ENCODE measurements at regions not wholly inside any gene's neighbourhood (a gene's known extent, or its start where the extent isn't known, plus 50 kb on each side); places are given as distances from the start of the nearest gene placed in this dataset.
"Not testable (repeated sequence)": the region's sequence is repeated elsewhere in the genome, so short reads cannot be mapped to it uniquely, and the experiment has no call there.

DNA sequence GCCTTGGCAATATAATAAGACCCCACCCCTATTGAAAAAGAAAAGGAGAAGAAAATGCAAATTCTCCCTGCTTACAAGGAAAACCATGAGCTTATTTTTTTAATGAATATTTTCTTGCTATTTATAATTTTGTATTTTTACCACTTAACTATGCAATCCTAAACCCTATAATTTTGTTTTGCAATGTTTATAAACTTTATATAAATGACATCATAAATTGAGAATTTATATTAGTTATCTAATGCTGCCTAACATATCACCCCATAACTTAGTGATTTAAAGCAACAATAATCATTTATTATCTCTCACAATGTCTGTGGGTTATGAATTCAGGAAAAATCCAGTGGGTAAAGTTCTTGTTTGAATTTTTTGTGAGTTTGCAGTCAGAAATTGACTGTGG is 369.1 kb downstream of the TAF11L14 start:
- Mint-ChIP-seq H3K36me3 (ENCODE audit: low read depth) (no peaks in the 10 kb centered on the region), H3K9me3 (no peaks in the 10 kb centered on the region), H3K27me3 (ENCODE audit: insufficient read depth) (no peaks in the 10 kb centered on the region), H3K27ac (no peak overlapping the region), H3K4me3 (no peak overlapping the region), H3K4me1 (no peaks in the 10 kb centered on the region)
- DNase-seq, result no peak
- H3K27ac ChIP-seq (ENCODE audit: low read depth, low read length), result no peak overlapping the region
- H3K4me1 ChIP-seq (ENCODE audit: control insufficient read depth, insufficient read depth, low read length), result no peaks in the 10 kb centered on the region
- TF ChIP-seq, protein P1, sequence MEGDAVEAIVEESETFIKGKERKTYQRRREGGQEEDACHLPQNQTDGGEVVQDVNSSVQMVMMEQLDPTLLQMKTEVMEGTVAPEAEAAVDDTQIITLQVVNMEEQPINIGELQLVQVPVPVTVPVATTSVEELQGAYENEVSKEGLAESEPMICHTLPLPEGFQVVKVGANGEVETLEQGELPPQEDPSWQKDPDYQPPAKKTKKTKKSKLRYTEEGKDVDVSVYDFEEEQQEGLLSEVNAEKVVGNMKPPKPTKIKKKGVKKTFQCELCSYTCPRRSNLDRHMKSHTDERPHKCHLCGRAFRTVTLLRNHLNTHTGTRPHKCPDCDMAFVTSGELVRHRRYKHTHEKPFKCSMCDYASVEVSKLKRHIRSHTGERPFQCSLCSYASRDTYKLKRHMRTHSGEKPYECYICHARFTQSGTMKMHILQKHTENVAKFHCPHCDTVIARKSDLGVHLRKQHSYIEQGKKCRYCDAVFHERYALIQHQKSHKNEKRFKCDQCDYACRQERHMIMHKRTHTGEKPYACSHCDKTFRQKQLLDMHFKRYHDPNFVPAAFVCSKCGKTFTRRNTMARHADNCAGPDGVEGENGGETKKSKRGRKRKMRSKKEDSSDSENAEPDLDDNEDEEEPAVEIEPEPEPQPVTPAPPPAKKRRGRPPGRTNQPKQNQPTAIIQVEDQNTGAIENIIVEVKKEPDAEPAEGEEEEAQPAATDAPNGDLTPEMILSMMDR (conservative IDR thresholded peaks at IDR 0.05), result no peak
- H3K9me3 ChIP-seq (ENCODE audit: control insufficient read depth, low read length), result no peaks in the 10 kb centered on the region
- H3K27me3 ChIP-seq (ENCODE audit: control insufficient read depth, insufficient read depth, low read length, poor library complexity, severe bottlenecking), result no peaks in the 10 kb centered on the region
- no peaks in the 10 kb centered on the region for H3K36me3 ChIP-seq (ENCODE audit: control insufficient read depth, insufficient read depth, low read length)
- no peak overlapping the region for H3K4me3 ChIP-seq (ENCODE audit: low read length)
- H3K9ac ChIP-seq (ENCODE audit: extremely low read depth, low read length, poor library complexity, severe bottlenecking), result no peak overlapping the region

DNA sequence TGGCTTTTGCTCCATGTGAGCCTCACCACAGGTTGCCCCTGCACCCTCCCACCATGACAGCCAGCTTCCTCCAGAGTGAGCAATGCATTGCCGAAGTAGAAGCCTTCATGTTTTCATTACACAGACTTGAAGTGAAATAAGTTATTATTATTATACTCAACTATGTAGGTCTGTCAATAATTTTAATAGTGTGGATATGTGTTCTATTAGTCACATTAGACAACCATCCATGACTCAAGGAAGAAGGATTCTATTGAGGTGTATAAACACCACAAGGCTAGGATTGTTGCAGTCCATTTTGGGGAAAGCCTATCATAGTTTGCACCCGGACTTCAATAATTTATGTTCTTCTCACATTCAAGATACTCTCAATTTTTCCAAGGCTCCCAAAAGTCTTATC is 369.5 kb downstream of the TAF11L14 start:
- Histone ChIP-seq H3K27me3 (ENCODE audit: control insufficient read depth, insufficient read depth, low read length, poor library complexity, severe bottlenecking) (no peaks in the 10 kb centered on the region), H3K36me3 (ENCODE audit: control insufficient read depth, insufficient read depth, low read length) (no peaks in the 10 kb centered on the region), H3K9me3 (ENCODE audit: control insufficient read depth, low read length) (no peaks in the 10 kb centered on the region), H3K4me3 (ENCODE audit: low read length) (no peak overlapping the region), H3K4me1 (ENCODE audit: control insufficient read depth, insufficient read depth, low read length) (no peaks in the 10 kb centered on the region), H3K9ac (ENCODE audit: extremely low read depth, low read length, poor library complexity, severe bottlenecking) (no peak overlapping the region), H3K27ac (ENCODE audit: low read depth, low read length) (no peak overlapping the region)
- 90 to 100% methylated on average over 1 of the region's 2 CpGs for WGBS, 2 experiments (ENCODE audit: insufficient coverage in 1 of 2, insufficient read length in 1 of 2)
- no peaks in the 10 kb centered on the region for H3K27me3 Mint-ChIP-seq (ENCODE audit: insufficient read depth)
- no peaks in the 10 kb centered on the region for H3K36me3 Mint-ChIP-seq (ENCODE audit: low read depth)
- TF ChIP-seq, protein P1 (conservative IDR thresholded peaks at IDR 0.05), result no peak
- H3K4me3 Mint-ChIP-seq, result no peak overlapping the region
- no peak for DNase-seq
- H3K9me3 Mint-ChIP-seq, result no peaks in the 10 kb centered on the region
- H3K4me1 Mint-ChIP-seq, result no peaks in the 10 kb centered on the region
- no peak overlapping the region for H3K27ac Mint-ChIP-seq

DNA sequence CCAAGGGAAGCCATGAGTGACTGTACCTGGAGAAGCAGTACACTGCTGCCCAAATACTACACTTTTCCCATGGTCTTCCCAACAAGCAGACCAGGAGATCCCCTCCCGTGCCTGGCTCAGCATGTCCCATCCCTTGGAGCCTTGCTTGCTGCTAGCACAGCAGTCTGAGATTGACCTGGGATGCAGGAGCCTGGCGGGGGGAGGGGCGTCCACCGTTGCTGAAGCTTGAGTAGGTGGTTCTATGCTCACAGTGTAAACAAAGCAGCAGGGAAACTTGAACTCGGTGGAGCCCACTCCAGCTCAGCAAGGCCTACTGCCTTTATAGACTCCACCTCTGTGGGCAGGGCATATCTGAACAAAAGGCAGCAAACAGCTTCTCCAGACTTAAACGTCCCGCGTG is 372.0 kb downstream of the TAF11L14 start:
- H3K36me3 ChIP-seq (ENCODE audit: control insufficient read depth, insufficient read depth, low read length); H3K36me3 Mint-ChIP-seq (ENCODE audit: low read depth); H3K4me3 ChIP-seq (ENCODE audit: low read length); H3K4me1 Mint-ChIP-seq; H3K27ac ChIP-seq (ENCODE audit: low read depth, low read length); H3K27me3 ChIP-seq (ENCODE audit: control insufficient read depth, insufficient read depth, low read length, poor library complexity, severe bottlenecking); H3K4me1 ChIP-seq (ENCODE audit: control insufficient read depth, insufficient read depth, low read length); H3K9me3 ChIP-seq (ENCODE audit: control insufficient read depth, low read length); H3K27ac Mint-ChIP-seq; H3K9me3 Mint-ChIP-seq; H3K9ac ChIP-seq (ENCODE audit: extremely low read depth, low read length, poor library complexity, severe bottlenecking); DNase-seq; H3K27me3 Mint-ChIP-seq (ENCODE audit: insufficient read depth); H3K4me3 Mint-ChIP-seq: not testable (repeated sequence)
- 88 to 89% methylated on average over 7 to 8 of the region's 8 CpGs for WGBS, 2 experiments (ENCODE audit: insufficient coverage in 1 of 2, insufficient read length in 1 of 2)

DNA sequence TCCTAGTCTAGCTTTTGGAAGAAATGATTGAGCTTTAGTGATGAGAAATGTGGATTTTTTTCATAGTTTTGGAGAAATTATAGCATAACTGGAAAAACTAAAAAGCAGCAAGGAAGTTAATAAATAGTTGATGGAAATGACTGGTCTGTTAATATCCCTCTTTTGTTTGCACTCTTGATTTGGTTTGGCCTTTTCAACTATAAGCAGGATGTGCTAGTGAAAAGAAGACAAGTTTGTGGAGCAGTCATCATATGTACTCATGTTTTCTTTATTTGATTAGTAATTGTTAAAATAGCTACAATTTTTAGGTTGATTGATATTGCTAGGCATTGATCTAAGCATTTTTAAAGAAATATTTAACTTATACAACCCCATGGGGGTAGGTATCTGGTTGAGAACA is 374.7 kb downstream of the TAF11L14 start:
- no peak for DNase-seq
- Mint-ChIP-seq H3K4me3 (no peak overlapping the region), H3K27me3 (ENCODE audit: insufficient read depth) (no peaks in the 10 kb centered on the region), H3K27ac (no peak overlapping the region), H3K36me3 (ENCODE audit: low read depth) (no peaks in the 10 kb centered on the region), H3K4me1 (no peaks in the 10 kb centered on the region), H3K9me3 (no peaks in the 10 kb centered on the region)
- no peaks in the 10 kb centered on the region for H3K9me3 ChIP-seq (ENCODE audit: control insufficient read depth, low read length)
- H3K27ac ChIP-seq (ENCODE audit: low read depth, low read length), result no peak overlapping the region
- no peak overlapping the region for H3K4me3 ChIP-seq (ENCODE audit: low read length)
- no peak overlapping the region for H3K9ac ChIP-seq (ENCODE audit: extremely low read depth, low read length, poor library complexity, severe bottlenecking)
- no peaks in the 10 kb centered on the region for H3K4me1 ChIP-seq (ENCODE audit: control insufficient read depth, insufficient read depth, low read length)
- TF ChIP-seq, protein P1 (conservative IDR thresholded peaks at IDR 0.05), result no peak
- H3K27me3 ChIP-seq (ENCODE audit: control insufficient read depth, insufficient read depth, low read length, poor library complexity, severe bottlenecking), result no peaks in the 10 kb centered on the region
- H3K36me3 ChIP-seq (ENCODE audit: control insufficient read depth, insufficient read depth, low read length), result no peaks in the 10 kb centered on the region

Measured in endodermal cell (in vitro differentiated cells).